OCI-LY3 (cell line): ENCODE measurements at regions not wholly inside any gene's neighbourhood (a gene's known extent, or its start where the extent isn't known, plus 50 kb on each side); places are given as distances from the start of the nearest gene placed in this dataset.

Source experiments
- EZH2phosphoT487 ChIP-seq: fragments of 200-600 bp; shearing (Covaris generic); IDR thresholded peaks from 2 replicates; pipeline ENCODE4 v1.6.1; 2018; ENCODE audit warnings: antibody characterized with exemption, mixed run types, low read depth
- TF ChIP-seq, protein P1 (sequence below): fragments of 200-600, 300-600 bp; sonication (generic); IDR thresholded peaks from 2 replicates; pipeline ENCODE4 v1.5.1; 2014; ENCODE audit warnings: antibody characterized with exemption, low read length, low read depth

DNA sequence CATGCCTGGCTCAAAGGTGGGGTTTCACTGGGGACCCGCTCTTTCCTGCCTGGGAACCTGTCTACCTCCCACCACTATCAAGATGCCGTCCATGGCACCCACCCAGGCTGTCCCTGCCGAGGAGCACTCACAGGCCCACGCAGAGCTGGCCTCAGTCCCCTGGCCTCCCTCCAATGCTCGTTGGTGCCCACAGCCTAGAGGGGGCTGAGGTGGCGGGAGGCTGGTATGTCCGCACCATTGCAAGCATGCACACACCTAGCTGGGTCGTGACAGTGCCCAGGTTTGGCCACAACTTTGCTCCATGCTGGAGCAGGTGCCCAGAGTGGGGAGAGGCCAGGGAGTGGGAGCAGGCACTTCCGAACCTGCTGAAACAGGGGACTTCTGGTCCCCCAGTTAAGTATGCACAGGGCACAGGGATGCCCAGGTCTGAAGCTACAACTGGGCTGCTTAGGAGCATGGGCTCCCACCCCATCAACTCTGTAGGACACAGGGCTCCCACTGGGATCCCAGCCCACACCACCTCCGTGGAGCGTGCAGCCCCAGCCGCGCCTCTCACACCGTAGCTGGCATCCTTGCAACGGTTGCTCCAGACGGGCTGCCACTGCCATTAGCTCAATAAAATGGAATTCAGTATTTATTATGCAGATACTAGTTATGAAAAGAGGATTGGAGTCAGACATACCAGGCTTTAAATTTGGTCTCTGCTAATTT, 1376.1 kb upstream of the TENM3 start:
- TF ChIP-seq, protein P1, sequence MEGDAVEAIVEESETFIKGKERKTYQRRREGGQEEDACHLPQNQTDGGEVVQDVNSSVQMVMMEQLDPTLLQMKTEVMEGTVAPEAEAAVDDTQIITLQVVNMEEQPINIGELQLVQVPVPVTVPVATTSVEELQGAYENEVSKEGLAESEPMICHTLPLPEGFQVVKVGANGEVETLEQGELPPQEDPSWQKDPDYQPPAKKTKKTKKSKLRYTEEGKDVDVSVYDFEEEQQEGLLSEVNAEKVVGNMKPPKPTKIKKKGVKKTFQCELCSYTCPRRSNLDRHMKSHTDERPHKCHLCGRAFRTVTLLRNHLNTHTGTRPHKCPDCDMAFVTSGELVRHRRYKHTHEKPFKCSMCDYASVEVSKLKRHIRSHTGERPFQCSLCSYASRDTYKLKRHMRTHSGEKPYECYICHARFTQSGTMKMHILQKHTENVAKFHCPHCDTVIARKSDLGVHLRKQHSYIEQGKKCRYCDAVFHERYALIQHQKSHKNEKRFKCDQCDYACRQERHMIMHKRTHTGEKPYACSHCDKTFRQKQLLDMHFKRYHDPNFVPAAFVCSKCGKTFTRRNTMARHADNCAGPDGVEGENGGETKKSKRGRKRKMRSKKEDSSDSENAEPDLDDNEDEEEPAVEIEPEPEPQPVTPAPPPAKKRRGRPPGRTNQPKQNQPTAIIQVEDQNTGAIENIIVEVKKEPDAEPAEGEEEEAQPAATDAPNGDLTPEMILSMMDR, result no peak
- TF ChIP-seq EZH2phosphoT487, result no peak
